ENCODE measurements at regions not wholly inside any gene's neighbourhood (a gene's known extent, or its start where the extent isn't known, plus 50 kb on each side); places are given as distances from the start of the nearest gene placed in this dataset.

DNA sequence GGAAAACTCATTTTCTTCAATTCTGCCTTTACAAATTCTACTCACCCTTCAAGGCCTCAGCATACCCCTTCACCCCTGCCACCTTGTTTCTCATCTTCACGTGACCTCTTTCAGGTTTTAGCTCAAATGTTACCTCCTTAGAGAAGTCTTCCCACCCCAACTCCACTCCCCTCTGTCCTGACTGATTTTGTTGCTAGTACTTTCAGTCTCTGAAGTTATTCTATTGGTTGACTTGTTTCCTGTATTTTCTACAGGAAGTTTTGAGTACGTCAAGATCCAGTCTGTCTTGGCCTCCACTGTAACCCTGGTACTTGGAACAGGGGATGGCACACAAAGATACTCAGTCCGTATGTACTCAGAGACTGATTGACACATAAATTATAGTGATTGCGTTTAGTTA, 296.1 kb downstream of the DHX35 start:
- no peak for DNase-seq (ENCODE audit: low read depth)

DNA sequence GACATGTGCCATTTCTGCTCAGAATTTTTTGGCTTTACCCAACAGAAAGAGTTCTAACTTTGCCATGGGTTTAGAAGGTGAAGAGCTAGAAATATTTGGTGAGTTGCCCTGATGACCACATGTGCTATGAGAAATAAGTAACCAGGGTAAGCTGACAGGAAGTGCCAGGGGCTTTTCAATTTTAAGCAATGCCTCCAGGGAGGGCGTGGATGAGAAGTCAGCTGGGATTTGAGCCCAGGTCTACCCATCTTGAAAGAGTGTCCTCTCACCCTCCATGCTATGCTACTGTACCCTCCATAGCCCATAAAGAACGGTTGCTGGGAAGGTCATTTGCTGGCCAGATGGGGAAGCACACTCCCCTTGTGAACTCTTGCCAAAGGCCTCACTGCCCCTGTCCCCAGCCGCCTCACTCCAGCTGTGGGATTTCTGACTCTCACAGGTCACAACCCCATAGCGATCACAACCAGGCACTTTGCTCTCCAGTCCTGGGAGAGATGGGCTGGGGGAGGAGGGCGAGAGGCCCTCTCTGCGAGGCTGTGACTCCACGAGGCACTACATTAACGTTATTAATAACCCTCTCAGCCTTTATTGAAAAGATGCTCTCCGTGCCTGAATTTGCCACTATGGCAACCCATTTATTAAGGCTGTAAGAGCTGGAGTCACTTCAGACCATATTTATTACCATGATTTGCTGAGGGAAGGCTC, 291.1 kb downstream of the DHX35 start:
- DNase-seq (ENCODE audit: low read depth), result no peak

DNA sequence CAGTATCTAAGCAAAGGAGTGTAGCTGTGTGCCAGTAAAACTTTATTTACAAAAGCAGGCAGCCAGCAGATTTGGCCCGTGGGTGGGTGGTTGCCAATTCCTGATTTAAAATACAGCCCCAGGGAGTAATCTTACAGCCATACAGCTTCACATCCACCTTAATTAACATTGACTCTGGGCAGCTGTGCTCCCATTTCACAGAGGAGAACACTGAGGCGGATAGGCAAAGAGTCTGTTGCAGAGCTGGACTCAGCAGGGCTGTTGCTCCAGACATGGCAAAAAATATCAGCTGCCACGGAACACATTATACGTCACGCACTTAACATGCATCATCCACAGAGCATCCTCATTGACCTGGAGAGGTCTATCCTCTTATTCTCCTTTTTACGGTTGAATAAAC, 289.9 kb downstream of the DHX35 start:
- DNase-seq (ENCODE audit: low read depth), result no peak

DNA sequence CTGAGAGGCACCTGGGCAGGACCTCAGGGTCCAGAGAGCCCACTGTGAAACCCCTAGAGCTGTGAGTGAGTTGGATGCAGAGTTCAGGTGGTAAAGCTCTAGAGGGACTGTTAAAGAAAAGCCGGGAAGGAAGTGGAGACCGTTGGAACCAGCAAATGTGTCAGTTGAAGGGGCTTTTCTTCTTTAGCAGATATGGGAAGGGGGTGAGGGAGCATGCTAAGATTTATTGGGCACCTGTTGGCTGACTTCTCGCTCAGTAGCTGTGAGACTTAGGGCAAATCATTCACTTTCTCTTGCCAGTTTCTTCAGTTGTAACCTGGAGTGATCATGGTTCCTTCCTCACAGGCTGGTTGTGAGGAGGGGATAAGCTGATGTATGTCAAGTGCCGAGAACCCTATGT, 287.7 kb downstream of the DHX35 start:
- no peak for DNase-seq (ENCODE audit: low read depth)

DNA sequence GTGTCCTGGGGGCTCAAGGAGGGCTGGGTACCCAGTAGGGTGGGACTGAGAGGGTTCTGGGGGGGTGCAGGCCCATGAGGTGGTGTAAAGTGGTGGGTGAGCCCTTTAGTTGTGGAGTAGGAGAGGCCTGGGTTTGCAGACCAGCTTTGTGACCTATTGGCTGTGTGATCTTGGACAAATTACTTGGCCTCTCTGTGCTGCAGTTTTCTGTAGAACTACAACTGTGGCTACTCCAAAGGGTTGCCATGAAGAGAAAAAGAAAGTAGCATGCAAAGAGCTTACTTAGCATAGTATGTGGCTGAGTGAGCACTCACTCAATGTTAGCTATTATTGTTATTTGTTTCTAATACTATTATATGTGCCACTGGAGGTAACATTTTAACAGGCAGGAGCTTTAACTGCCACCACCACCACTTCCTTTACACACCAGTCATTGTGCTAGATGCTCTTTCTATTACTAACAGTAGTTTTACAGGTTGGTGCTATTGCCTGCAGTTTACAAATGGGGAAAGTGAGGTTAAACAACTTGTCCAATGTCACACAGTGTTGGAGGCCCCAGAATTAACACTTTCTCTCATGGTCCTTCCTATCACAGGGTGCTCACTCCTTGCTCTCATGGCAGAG, 286.8 kb downstream of the DHX35 start:
- no peak for DNase-seq (ENCODE audit: low read depth)

DNA sequence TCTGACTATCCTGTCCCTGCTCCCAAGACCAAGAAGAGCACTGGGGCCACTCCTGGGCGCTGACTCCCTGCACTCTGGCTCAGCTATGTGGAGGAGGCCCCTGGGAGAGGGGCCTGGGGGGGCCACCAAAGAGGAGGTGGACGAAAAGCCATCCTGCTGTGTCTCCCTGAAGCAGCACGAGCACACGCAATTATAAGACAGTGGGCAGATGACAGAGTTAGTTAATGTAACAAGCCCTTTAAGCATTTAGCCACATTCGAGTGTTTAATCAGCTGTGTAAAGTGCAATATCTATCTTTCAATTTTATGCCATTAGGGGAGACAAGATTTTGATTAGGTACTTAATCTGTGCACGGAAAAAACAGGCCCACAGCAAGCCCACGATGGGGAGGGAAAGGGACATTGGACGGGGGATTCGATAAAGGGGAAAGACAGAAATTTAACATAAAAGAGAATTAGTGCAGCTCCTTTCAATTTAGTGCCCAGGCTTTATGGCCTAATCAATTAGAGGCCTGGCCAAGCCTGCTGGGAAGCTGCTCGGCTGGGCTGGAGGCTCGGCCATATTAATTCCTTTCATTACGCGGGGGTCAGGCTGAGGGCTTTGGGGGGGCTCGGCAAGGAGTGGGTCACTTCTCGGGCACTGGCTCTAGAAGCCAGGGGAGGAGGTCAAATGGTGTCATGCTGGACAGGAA, 286.2 kb downstream of the DHX35 start:
- no peak for DNase-seq (ENCODE audit: low read depth)

DNA sequence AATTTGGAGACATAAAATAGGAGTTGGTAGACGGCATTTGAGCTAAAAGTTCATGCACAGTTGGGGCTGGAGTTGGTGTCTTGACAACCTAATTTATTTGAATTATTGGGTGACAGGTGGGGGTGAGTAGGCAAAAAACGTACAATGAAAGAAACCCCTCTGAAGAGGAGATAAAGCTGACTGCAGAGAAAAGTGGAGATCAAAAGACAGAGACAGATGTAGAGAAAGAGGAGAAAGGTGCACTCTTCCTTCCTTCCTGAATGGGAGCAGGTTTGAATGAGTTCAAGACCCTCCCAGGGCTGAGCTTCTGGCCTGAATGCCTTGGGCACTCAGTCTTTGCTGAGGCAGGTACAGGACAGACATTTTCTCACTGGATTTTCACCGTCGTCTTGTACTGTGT, 284.3 kb downstream of the DHX35 start:
- no peak for DNase-seq (ENCODE audit: low read depth)

DNA sequence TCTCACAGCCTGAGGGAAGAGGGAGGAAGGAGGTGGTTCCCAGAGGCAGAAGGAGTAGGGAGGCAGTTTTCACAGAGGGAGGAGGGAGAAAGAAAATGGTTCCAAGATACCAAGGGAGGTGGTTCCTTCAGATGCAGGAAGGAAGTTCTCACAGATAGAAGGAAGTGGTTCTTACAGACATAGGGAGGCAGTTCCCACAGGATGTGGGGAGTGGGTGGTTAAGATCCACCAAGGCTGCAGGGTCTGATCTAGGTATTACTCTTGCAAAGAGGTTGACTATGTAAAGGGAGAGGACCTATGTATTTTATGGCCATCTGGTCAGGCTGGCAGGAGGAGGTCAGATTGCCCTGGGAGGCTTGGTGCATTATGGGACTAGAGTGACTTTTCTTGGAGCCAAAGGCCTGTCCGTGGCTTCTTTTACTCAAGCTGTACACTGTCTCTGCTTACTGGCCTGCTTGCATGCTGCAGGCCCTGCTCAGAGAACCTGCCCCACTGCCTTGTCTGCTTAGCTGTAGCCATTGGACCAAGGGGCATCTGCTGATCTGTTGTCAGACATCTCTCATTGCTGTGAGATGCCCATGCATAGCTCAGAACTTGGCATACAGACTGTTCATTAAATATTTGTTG, 283.7 kb downstream of the DHX35 start:
- DNase-seq (ENCODE audit: low read depth), result no peak

DNA sequence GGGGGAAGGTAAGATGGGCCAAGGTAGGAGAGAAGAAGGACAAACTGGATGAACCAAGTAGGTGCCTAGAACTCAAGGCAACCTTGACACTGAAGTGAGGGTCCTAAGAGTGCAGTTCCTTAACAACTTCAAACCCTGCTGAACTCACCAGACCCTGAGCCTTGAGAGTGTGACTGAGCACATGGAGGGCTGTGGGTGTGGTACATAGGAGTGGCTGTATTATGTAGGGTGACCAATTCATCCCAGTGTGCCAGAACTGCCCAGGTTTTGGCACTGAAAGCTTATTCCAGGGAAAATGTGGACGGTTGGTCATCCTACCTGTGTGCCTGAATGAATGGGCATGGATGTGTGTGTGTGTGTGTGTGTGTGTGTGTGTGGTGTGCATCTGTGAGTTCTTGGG, 281.8 kb downstream of the DHX35 start:
- no peak for DNase-seq (ENCODE audit: low read depth)

DNA sequence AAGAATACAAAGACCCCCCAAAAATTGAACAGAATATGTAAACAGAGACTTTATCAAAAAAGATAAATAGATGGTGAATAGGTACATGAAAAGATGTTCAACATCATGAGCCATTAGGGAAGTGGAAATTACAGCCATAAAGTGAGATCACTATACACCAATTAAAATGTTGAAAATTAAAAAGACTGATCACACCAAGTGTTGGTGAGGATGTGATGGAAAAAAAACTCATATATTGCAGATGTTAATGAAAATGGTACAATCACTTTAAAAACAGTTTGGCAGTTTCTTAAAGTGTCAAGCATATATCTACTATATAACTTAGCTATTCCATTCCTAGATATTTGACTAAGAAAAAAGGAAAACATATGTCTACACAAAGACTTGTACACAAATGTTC, 280.5 kb downstream of the DHX35 start:
- no peak for DNase-seq (ENCODE audit: low read depth)

DNA sequence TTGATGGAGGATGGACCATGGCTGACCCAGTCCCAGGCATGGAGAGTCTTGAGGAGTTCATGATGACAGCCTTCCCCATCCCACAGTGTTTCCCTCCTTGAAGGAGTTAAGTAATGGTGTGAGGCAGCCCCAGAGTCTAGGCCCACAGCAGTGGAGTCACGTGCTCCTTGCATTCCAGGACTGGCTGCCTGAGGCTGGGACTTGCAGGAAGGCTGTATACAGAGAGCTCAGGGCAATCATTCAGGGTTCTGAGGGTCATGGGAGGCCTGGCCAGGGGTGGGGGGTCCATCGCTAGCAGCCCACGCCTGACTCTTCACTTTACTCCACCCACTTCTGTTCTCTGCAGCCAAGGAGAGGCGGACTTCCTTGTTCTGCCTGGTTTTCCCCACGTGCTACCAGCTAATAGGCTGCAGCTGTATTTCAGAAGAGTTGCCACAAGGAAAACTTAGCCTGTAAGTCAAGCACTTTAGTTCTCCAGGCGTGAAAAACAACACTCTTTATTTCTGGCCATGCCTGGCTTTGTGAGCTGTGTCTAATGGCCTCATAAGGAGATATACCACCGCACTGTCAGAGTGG, 272.5 kb downstream of the DHX35 start:
- no peak for DNase-seq (ENCODE audit: low read depth)

DNA sequence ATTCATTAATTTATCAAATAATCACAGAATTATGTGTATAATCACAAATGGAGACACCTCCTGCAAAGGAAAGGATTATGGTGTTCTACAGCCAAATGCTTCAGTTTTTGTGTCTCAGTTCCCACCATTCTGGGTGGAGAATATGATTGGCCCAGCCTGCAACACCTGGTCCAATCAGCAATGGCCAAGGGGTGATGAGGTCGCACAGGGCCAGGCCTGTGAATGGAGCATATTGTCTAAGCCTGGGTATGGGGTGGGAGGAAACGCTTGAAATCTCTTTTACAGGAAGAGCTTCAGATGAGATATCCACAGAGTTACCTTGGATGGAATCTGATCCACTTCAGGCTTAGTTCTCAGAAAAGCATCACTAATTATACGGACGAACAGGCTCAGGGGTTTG, 271.6 kb downstream of the DHX35 start:
- no peak for DNase-seq (ENCODE audit: low read depth)

DNA sequence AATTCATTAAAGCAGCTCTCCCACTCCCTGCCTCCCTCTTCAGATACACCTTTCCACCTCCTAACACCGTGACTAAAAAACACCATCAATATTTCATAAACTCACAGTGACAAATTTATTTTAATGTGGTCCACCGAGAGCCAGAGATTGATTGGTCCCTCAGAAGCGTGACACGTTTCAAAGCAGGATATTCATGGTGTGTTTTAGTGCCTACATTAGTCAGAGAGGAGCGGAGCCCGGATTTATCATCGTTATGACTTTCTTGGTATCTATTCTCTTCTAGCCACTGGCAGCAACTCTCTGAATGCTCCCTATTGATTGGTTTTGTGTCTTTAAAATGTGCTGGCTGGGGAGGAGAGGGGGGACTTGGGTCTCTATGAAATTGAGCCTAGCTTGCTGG, 265.3 kb downstream of the DHX35 start:
- DNase-seq (ENCODE audit: low read depth), result no peak

DNA sequence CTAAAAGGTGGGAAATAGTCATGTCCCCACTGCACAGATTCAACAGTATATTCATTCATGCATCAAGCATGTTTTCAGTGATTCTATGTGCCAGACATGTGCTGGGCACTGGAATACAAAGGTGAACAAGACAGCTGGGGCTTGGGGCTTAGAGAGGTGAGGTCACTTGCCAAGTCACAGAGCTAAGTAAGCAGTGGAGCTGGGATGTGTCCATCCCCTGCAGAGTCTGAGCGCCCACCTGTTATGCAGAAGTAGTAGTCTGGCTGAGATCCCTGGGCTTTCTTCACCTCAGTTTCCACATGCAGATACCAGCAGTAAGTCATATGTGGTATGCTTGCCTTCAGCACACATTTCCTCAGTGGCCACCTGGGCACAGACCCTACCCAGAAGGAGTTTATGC, 263.8 kb downstream of the DHX35 start:
- DNase-seq (ENCODE audit: low read depth), result no peak

DNA sequence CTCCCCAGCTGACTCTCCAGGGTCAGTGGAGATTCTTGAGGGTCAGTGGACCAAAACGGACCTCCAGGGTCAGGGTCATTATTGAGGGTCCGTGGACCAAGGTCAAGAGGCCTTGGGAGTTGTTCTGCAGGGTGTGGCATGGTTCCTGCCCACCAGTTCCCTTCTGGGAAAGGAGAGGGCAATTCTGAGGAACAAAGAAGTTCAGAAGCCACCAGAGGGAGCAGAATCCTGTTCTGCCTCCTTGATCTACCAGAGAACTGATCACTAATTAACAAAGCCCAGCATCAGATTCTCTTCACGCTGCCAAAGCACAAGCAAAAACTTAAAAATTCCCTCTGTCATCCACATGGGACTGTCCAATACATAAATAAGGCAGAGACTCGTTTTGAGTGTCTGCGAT, 263.4 kb downstream of the DHX35 start:
- DNase-seq (ENCODE audit: low read depth), result no peak

DNA sequence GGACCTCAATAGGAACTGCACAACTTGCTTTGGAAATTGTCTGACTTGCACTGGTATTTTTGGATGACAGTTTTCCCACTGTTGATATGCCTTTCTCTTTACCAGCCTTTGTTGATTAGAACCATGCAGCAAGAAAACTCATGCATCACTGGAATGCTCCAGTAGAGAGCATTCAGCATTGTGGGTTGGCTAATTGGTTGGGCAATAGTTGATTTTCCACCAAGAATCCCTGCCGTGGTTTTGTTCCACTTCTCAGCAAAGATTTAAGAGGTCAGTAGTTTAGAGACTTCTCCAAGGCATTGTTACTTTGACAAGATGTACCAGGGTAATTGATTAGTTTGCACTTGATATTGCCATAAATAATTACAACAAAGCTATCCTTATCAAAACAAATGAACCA, 260.0 kb downstream of the DHX35 start:
- DNase-seq (ENCODE audit: low read depth), result no peak

DNA sequence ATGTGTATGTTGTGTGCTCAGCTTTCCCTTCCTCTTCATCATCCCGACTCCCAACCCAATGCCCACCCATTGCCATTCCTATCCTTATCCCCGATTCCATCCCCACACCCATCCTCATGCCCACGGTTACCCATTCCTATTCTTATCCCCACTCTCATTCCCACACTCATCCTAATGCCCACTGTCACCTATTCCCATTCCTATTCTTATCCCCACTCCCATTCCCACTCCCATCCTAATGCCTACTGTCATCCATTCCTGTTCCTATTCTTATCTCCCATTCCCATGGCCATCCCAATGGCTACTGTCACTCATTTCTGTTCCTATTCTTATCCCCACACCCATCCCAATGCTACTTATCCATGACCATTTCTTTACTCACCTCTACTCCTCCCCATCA, 254.1 kb downstream of the DHX35 start:
- no peak for DNase-seq (ENCODE audit: low read depth)

DNA sequence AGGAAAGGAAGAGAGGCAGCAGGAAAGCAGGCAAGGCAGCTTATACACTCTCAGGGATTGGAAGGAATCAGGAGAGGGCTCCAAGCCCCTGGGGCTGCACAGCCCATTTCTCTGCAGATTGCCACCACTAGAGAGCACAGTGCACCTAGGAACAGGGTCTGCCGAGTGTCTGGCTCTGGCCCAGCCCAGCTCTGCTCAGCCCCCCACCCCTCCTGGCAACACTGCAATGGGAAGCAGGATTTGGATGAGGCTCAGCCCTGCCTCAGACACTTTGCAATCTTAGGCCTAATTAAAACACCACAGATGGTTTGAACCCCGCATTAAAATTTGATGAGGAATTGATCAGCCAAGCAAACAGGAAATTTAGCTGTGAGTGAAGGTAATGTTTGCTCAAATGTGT, 252.7 kb downstream of the DHX35 start:
- DNase-seq (ENCODE audit: low read depth), result no peak

DNA sequence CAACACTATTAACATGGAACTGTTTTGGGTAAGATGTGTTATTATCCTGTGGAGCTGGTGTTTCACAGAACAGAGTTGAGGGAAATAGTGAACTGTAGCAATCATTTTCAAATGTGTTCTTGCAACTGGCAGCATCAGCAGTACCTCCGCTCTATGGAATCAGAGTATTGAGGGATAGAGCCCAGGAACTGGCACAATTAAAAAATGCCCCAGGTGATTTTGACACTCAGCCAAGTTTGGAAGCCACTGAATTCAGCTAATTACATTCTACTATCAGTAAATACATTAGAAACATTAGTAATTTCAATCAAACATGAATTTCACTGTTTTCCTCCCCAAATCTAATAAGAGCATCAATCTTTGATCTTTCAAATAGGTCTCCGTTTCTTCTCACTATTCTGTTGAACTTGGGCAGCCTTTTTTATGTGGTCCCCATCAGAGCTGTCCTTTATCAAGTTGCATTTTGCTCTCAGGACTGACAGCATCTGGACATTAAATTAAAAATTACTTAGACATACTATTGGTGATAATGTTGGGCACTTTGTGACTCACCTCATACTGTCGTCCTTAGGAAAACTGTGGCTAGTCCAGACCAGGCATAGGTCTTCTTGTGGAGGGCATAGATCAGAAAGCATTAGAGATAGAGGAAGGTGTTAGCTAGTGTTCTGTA, 251.5 kb downstream of the DHX35 start:
- DNase-seq (ENCODE audit: low read depth), result no peak

DNA sequence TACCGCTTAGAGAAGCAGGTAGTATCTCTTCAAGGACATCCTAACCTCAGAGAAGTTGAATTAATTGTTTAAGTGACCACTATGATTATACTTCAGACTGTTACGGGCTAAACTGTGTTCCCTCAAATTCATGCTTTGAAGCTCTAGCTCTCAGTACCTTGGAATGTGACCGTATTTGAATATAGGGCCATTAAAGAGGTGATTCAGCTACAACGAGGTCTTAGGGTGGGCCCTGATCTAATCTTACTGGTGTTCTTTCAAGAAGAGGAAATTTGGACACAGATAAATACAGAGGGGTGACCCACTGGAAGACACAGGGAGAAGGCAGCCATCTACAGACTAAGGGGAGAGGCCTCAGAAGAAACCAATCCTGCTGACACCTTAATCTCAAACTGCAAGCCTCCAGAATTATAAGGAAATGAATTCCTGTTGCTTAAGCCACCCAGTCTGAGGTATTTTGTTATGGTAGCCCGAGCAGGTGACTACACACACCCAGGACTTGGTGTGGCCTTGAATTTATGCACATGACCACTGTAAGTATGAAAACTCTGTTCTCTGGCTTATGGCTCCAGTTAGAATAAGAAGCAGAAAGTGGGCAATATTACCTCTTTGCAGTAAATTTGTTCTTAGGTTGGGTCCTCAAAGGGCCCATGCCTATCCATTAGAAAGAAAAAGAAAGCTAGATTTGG, 249.1 kb downstream of the DHX35 start:
- DNase-seq (ENCODE audit: low read depth), result no peak

DNA sequence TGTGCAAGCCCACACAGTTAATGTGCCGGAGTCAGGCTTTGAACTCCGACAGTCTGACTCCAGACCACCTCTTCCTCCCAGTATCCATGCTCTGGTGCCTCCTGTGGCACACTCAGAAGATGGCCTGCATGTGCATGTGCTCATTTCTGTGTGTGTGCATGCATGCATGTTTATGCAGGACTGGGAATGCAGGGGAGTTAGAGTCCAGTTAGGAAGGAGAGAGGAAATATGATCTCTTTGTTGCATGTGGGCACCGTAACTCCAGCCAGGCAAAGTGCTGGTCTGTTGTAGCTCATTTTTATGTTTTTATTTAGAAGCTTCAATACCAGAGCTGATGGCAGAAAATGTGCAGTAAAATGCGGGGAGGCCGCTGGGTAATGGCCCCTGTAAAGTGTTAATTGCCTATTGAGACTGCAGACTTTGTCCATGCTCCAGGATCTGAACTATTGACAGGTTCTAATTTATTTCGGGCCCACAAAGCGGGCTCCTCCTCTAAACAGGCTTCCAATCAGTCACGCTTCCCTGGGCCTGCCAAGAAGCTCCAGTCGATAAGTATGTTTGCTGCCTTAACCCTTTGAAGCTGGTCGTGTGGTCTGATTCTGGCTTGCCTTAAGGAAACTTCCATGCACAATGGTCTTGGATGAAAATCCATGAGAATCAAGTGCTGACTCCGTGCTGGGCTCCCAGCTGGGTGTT, 248.3 kb downstream of the DHX35 start:
- DNase-seq (ENCODE audit: low read depth), result no peak

Measured in fibroblast of the conjunctiva (primary cell).